ENCODE measurements at regions not wholly inside any gene's neighbourhood (a gene's known extent, or its start where the extent isn't known, plus 50 kb on each side); places are given as distances from the start of the nearest gene placed in this dataset.

DNA sequence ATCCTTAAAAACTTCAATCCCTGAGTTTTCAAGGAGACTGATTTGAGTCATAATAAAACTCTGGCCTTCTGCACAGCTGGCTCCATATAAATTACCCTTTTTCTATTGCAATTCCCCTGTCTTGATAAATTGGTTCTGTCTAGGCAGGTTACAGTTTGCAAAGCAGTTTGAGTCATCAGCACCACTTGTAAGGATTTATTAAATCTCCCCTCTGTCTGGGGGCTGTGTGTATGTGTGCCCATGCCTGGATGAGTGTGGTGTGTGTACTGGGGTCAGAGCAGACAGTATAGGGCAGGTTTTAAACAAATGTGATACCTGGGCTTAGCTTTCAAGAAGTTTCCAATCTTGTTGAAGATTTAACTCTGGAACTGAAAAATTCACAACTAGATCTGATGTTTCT, 228.6 kb downstream of the FNDC1 start:
- no peak overlapping the region for H3T11ph ChIP-seq (ENCODE audit: low read length)
- H4K8ac ChIP-seq (replicated peaks; ENCODE audit: insufficient read length, low read depth, low read length) = no peak overlapping the region
- H2BK5ac ChIP-seq (ENCODE audit: insufficient read length, low read length) = no peak overlapping the region
- no peaks in the 10 kb centered on the region for H3K9me3 ChIP-seq (ENCODE audit: control insufficient read depth, low read depth, low read length)
- H2BK120ac ChIP-seq (ENCODE audit: low read depth, low read length, poor library complexity, severe bottlenecking) = no peak overlapping the region
- H3K23ac ChIP-seq (ENCODE audit: insufficient read length, low read depth, low read length) = no peak overlapping the region
- H4K5ac ChIP-seq (ENCODE audit: insufficient read length, low read depth, low read length) = no peak overlapping the region
- TF ChIP-seq, protein P1, sequence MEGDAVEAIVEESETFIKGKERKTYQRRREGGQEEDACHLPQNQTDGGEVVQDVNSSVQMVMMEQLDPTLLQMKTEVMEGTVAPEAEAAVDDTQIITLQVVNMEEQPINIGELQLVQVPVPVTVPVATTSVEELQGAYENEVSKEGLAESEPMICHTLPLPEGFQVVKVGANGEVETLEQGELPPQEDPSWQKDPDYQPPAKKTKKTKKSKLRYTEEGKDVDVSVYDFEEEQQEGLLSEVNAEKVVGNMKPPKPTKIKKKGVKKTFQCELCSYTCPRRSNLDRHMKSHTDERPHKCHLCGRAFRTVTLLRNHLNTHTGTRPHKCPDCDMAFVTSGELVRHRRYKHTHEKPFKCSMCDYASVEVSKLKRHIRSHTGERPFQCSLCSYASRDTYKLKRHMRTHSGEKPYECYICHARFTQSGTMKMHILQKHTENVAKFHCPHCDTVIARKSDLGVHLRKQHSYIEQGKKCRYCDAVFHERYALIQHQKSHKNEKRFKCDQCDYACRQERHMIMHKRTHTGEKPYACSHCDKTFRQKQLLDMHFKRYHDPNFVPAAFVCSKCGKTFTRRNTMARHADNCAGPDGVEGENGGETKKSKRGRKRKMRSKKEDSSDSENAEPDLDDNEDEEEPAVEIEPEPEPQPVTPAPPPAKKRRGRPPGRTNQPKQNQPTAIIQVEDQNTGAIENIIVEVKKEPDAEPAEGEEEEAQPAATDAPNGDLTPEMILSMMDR (conservative IDR thresholded peaks at IDR 0.05) = no peak
- H4K20me1 ChIP-seq (ENCODE audit: control insufficient read depth, insufficient read depth, insufficient read length) = no peaks in the 10 kb centered on the region
- Mint-ChIP-seq H3K9me3 (peaks cover 26 to 78% of the 10 kb centered on the region in 2 experiments), H3K36me3 (ENCODE audit: insufficient read depth in 1 of 3, low read depth in 3 of 3) (peaks cover 0 to 5% (median under 1%) of the 10 kb centered on the region in 3 experiments; a peak in 4 of 7 replicates), H3K27me3 (ENCODE audit: low read depth) (peaks cover 8% of the 10 kb centered on the region), H3K4me1 (no peaks in the 10 kb centered on the region), H3K4me3 (no peak overlapping the region), H3K27ac (no peak overlapping the region)
- no peak overlapping the region for H3K4me2 ChIP-seq (ENCODE audit: insufficient read depth, insufficient read length, low read length)
- no peaks in the 10 kb centered on the region for H3K79me2 ChIP-seq (ENCODE audit: insufficient read depth, low read length)
- no peaks in the 10 kb centered on the region for H3K79me1 ChIP-seq (ENCODE audit: insufficient read depth, low read depth, low read length, poor library complexity, severe bottlenecking)
- H2AK5ac ChIP-seq (ENCODE audit: insufficient read length, low read length) = no peak overlapping the region
- no peak overlapping the region for H2AFZ ChIP-seq (ENCODE audit: low read length)
- no peak overlapping the region for H2BK15ac ChIP-seq (ENCODE audit: low read depth, low read length)
- no peak overlapping the region for H3K9ac ChIP-seq (ENCODE audit: extremely low read depth, insufficient read length, low read length)
- no peak overlapping the region for H2BK20ac ChIP-seq (ENCODE audit: low read depth, low read length, poor library complexity, severe bottlenecking)
- H3K27ac ChIP-seq (ENCODE audit: insufficient read length, low read depth, low read length) = no peak overlapping the region
- no peak overlapping the region for H3K18ac ChIP-seq (ENCODE audit: insufficient read length, low read depth, low read length)
- no peak overlapping the region for H3K4ac ChIP-seq (ENCODE audit: low read depth, low read length)
- H3K56ac ChIP-seq (ENCODE audit: insufficient read length, low read depth, low read length) = no peak overlapping the region
- no peak overlapping the region for H2BK12ac ChIP-seq (ENCODE audit: insufficient read length, low read depth, low read length)
- H3K23me2 ChIP-seq (ENCODE audit: insufficient read length, low read depth, low read length, poor library complexity, severe bottlenecking) = no peaks in the 10 kb centered on the region
- H4K91ac ChIP-seq (ENCODE audit: insufficient read length, low read depth, low read length) = no peak overlapping the region
- no peaks in the 10 kb centered on the region for H3K4me1 ChIP-seq (ENCODE audit: insufficient read depth, low read length)
- no peaks in the 10 kb centered on the region for H3K27me3 ChIP-seq (ENCODE audit: insufficient read depth, low read length)
- DNase-seq = no peak
- H3K14ac ChIP-seq (ENCODE audit: insufficient read depth, low read length) = no peak overlapping the region

Measured in H9 (cell line).